ENCODE measurements at regions not wholly inside any gene's neighbourhood (a gene's known extent, or its start where the extent isn't known, plus 50 kb on each side); places are given as distances from the start of the nearest gene placed in this dataset.

DNA sequence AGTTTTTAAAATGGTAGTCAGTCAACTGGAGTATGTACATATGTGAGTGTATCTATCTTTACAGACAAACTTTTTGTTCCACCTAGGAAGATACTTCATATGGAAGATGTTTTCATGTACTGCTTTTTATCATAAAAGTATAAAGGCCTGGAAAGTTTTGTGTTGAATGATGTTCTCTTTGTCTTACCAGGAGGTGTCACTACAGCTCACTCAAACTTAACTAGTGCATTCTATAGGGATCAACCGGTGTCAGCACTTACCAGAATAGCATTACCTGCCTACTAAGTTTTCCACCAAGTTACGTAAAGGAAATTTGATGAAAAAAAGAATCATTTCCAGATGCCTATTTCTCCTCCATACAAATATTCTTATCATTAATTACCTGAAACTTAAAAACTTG, 522.6 kb upstream of the SEMA6D start:
- peak; percentile 29 to 33 for DNase-seq (ENCODE audit: low read depth in 2 of 2)

DNA sequence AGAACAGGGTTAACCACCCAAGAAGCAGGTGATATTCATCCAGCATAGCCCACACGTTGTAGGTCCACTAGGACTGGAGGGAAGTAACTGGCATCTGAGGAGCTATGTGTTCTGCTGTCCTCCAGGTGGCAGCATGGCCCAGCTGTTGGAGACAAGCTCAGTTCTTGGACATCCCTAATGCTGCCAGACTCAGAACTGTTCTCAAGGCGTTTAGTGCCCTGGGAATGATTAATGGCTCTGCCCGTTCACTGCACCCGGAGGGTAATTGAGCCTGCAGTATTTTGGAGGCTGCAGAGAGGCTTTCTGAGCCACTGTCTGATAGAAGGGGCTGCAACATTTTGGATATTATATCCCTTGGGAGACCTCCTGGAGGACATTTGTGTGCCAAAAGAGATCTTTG, 521.3 kb upstream of the SEMA6D start:
- DNase-seq (ENCODE audit: low read depth in 2 of 2) = peak; percentile 83 to 84

DNA sequence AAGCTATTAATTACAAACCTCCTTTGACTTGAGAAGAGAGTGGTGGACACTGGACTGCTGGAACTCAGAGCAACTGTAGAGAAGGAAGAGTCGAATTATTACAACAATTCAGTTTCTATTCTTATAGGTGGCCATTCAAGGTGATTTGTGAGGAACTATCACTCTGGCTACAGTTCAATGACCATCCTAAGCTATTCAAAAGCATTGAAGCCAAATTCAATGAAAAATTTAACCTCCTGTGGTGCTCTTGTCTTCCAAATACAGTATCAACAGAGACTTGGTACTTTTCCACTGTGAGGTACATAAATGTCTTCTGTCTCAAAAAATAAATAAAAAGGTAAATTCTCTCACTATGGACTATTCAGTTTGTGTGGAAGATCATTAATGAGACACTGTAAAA, 513.3 kb upstream of the SEMA6D start:
- DNase-seq (ENCODE audit: low read depth in 2 of 2) = no peak

DNA sequence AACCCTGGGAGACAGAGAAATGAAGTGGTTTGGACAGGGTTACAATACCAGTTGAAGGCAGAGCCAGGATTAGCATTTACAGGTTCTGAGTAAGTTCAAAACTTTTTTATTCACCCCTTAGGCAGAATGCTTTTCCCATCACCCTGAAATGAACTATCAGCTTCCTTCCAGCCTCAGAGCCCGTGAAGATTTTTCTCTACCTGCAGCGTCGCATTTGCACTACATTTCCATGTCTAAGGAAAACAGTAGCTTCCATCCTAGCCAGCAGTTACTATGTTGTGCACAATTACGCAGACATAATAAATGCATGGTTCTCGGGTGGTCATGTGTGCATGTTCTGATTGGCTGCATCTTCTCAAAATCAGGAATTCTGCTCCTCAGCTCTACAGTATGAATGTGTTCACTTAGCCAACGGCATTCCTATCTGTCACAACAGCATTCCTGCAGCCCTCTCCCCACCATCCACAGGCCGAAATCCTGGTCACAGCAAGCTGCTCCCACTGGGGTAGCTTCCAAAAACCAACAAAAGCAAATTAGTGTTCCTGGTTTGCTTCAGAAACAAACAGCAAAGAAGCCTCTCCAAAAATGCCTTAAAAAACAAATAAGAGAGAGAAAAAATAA, 510.8 kb upstream of the SEMA6D start:
- DNase-seq (ENCODE audit: low read depth in 2 of 2) = no peak

DNA sequence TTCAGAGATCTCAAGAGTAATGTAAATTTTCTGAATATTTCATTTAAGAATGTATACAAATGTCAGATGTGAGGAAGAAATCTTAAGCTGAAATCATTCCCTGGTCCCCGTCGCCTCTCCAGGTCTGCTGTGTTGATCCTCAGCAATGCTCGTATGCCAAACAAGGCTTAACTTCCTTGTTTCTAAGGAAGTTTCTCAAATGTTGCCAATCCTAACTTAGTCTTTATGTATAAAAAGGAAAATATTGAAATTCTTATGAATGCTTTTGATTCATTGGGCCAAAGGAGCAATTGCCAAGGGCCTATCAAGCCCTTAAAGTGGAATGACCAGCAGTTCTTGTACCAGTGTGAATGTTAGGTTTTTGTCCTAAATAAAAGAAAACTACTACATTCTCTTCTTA, 507.7 kb upstream of the SEMA6D start:
- DNase-seq (ENCODE audit: low read depth in 2 of 2) = no peak

DNA sequence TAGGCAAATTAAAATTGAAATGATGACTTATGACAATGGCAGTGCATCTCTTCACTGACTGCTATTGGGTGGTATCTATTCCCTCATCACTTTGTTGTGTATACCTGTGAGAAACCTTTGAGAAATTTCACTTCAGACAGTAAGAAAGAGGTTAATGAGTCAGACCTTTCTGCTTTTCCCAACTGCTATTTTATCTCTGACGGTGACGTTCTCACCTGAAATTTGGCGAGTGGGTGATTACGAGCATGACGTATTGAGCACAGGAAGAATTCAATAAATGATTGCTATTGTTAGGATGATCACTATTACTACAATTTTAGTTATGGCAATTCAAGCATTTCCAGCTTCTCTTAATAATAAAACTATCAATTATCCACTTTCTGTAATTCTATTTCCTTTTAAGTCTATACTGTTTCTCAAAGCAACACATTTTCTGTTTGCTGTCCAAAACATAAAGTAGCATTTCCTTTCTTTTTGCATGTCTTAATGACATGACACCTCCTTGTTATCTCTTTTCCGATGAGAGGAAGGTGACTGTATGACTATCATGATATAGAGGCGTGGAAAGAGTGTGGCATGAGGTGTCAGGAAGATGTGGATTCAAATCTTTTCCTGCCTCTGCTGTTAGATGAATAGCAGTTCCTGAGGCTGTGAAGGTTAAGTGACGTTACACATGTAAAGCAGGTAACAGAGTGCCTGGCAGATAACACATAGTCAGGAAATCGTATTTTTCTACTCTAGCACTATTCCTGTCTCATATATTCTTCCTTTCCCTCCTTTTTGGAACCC, 504.9 kb upstream of the SEMA6D start:
- DNase-seq (ENCODE audit: low read depth in 2 of 2) = no peak

DNA sequence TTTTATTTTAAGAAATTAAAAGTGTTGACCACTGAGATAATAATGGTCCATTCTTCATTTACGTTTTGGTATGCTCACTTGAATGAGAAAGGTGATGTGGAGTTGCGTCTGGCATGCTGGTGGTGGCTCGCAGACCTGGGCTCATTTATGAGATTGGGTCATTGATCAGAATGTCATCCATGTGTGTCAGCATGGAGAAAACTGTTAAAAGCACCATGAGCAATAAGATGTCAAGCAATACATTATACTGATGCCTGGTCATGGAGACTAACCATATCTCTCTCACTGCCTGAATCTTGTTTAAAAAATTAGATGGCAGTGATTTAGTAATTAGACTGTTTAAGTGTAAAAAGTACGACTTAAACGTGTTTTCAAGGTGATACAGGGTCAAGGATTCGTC, 503.4 kb upstream of the SEMA6D start:
- DNase-seq (ENCODE audit: low read depth in 2 of 2) = no peak

DNA sequence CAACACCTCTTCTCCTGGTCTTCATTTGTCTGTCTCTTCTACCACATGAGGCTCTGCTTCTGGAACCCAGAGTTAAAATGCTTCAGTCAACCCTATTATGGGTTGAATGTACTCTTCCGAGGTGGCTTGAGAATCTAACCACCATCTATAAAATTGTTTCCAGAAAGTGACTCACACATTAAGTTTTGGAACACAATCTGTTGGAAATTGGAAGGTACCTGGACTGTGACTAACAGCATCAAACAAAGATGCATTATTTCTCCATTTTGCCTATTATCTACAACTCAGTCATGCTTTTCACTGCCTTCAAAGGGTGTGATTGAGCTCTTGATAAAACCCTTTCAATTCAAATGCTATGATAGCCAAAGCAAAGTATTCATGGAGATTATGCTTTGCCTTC, 499.0 kb upstream of the SEMA6D start:
- no peak for DNase-seq (ENCODE audit: low read depth in 2 of 2)

DNA sequence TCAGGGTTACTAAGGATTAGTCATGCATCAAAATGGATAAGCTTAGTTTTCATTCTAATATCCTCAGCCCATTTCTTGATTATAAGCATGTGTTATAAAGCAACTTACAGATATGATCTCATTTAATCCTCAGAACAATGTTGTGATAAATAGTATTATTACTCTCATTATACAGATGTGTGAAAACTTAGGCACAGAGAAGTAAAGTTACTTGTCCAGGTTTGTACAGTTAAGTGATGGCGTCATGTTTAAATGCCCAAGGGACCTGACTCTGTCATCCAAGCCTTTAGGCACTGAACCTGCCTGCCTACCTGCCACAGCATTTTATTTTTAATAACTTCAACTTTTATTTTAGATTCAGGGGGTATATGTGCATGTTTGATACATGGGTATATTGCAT, 472.9 kb upstream of the SEMA6D start:
- no peak for DNase-seq (ENCODE audit: low read depth in 2 of 2)

DNA sequence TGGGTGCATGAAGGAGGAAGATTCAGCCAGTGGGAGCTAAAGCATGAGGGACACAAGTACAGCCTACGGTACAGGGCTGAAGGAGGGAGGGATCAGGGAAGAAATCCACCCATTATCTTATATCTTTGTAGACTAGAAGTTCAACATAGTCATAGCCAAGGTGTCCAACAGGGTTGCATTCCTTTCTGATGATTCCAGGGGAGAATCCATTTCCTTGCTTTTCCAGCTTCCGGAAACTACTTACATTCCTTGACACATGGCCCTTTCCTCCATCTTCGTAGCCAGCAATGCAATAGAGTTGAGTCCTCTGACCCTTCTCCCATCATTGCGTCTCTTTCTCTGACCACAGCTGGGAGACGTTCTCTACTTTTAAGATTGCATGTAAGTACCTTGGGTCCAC, 471.0 kb upstream of the SEMA6D start:
- no peak for DNase-seq (ENCODE audit: low read depth in 2 of 2)

DNA sequence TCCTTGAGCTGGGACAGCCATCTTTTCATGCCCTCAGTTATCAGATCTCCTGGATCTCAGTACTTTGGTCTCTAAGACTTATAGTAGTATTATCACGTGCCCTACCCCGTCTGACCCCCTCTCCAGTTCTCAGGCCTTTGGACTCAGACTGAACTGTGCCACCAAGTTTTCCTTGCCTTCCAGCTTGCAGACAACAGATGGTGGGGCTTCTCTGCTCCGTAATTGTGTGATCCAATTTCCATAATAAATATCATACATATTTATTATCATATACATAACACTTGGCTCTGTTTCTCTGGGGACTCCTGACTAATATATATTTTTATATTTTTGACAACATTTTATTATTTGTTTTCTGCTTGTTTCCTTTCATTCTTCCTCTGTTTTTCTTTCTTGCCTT, 458.8 kb upstream of the SEMA6D start:
- DNase-seq (ENCODE audit: low read depth in 2 of 2) = no peak

DNA sequence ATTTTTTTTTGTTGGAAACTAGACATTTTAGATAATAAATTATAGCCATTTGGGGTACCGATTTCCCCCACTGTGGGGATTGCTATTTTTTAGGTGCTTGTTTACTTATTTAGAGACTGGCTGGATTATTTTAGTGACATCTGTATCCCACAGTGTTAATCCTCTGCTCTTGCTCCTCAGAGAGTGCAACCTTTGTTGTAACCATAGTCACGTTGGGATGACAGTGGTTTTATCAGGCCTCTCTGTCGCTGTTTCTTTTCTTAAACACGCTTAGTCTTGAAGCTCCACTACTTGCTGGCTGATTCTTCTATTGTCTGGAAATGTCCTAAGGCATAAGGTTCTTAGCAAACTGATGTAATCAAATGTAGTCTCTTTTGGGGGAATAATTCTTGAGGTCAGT, 451.6 kb upstream of the SEMA6D start:
- no peak for DNase-seq (ENCODE audit: low read depth in 2 of 2)

DNA sequence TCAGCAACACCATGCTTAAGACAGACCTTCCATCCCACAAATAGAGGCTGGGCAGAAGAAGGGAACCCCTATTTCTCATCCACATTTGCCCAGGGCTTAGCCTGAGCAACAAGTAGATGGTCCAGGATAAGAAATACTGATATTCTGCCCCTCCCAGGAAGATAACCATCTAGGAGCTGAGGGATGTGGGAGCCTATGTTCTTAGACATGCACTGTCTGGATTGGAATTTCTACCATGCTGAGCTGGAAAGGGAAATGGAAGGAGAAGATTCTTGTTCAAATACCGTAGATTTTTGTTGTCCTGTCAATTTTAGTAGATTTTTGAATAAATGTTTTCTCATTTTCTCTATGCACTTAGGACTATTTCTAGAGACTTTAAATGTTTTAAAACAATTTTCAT, 450.7 kb upstream of the SEMA6D start:
- DNase-seq (ENCODE audit: low read depth in 2 of 2) = no peak

DNA sequence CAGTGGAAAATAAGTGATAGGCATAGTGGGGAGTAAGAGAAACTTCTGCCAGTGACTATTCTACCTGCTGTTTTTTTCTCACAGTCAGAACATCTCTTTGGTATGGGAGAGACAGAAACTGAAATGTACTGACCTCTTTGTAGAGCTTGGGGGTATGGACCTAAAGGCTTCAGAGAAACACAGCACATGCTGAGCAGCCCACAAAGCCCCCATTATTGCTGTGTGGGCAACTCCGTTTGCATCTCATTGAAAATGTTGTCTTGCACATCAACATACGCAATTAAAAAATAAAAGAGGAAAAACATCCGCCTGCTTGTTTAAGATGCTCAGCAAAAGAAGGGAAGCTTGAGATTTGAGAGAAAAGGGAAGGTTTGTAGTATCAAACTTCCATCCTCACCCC, 443.4 kb upstream of the SEMA6D start:
- DNase-seq (ENCODE audit: low read depth in 2 of 2) = no peak

DNA sequence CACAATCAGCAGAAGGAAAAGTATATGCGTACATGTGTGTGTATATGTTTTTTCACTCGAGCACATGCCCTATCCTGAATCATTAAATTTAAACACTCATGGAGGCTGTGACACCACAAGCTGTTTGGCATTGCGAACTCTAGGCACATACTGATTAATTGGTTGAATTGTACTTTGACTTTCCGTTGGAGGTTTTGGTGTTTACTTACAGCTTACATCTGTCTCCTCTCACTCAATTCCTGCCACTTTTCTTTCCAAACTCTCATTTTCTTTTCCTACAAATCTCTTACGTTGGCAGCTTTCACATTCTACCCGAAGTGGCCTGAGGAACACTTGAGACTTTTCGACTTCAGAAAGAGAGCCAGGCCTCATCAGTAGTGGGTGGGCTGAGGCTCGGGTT, 434.1 kb upstream of the SEMA6D start:
- DNase-seq (ENCODE audit: low read depth in 2 of 2) = no peak

DNA sequence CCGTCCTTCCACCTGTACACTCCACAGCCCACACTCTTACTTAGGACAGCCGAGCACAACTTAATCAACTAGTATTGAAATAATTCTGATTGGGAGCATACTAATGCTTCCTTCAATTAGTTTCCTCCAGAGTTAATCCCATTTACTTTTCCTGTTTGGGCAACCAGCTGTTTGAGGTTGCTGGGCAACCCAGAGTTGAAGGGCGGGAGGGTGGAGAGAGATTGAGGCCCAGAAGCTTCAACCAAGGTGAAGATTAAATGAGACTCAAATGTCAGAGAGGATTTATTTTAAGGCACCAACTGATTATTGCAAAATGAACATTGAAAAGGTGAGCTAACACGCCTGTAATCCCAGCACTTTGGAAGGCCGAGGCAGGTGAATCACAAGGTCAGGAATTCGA, 428.5 kb upstream of the SEMA6D start:
- no peak for DNase-seq (ENCODE audit: low read depth in 2 of 2)

DNA sequence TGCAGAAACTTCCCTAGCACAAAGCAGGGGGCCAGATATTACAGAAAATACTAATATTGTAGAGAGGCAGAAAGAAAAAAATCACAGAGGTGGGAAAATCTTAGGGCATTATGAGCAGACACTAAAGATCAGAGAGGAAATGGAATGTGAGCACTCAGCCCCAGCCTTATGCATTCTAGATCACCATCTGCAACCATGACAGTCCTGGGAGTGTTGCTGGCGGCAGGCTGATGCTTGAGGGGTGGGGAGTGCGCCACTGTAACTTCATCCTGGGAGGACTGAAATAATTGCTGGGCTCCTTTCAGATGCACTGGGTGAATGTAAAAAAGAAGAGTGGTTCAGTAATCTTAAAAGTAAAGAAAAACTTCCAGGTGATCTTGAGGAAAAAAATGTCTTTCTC, 427.6 kb upstream of the SEMA6D start:
- DNase-seq (ENCODE audit: low read depth in 2 of 2) = no peak

DNA sequence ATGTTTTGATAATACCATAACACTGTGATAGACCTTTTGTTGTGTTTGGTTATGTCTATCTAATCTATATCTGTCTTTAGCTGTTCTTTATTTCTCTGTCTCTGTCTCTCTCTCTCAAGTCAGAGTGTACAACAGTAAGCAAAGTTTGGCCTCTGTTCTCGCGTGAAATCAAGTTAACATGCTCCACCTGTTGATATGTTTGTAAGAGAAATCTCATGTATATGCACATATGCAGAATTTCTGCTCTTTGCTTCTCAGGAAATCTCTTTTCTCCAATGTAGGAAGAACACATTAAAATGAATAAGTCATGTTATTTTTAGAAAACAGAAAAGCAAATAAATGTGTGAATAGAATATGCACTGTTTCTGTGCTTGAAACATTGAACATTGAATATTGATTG, 425.5 kb upstream of the SEMA6D start:
- no peak for DNase-seq (ENCODE audit: low read depth in 2 of 2)

DNA sequence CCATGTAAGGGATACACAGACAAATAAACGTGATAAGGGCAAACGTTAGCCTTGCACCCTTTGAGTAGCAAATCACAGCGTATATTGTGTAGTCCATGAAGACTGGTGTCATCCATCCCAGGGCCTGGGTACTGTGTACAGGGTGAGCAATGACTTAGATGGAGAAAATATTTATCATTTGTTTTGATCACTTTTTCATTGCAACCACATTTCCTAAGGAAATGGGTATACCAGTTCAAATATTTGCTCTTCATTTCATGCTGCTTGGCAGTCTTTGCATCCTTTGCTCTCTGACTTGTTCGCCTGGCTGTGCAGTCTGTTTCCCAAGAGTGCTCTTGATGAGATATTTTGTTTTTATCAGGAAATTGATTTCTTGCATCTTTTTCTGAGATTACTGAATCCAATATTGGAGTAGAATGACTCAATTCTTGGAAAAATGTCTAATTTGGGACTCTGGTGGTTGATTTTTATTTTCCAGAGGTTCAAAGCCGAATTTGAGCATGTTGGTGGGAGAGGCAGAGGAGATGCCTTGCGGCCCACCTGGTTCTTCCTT, 424.6 kb upstream of the SEMA6D start:
- no peak for DNase-seq (ENCODE audit: low read depth in 2 of 2)

DNA sequence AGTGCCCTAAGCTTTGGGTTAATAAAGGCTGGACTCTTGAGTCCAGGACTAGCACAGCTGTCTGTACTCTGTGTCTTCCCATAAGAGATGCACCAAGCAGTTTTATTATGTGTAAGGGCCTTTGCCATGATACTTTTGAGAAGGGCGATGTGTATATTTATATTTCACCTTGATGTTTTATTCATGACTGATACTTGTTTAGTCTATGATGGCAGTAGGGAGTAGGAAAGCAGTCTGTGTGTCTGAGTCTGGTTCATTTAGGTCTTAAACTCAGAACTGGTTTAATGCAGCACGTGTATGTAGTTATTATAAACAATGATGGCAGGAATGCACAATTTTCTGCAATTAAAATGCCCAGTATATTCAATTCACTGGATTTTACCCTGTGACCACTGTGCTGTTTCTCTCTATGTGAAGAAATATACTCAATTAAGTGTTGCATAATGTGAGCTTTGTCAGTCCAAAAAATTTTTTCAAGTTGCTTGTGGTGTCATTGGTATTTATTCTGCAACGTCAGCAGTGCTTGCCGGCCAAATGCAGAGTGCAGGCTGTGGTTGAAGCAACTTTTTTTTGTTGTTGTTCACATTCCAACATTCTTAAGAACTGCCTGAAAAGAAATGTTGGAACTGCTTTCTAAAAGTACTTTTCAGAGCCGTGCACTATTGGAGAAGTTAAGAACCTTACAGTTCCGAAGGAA, 423.7 kb upstream of the SEMA6D start:
- DNase-seq (ENCODE audit: low read depth in 2 of 2) = no peak

DNA sequence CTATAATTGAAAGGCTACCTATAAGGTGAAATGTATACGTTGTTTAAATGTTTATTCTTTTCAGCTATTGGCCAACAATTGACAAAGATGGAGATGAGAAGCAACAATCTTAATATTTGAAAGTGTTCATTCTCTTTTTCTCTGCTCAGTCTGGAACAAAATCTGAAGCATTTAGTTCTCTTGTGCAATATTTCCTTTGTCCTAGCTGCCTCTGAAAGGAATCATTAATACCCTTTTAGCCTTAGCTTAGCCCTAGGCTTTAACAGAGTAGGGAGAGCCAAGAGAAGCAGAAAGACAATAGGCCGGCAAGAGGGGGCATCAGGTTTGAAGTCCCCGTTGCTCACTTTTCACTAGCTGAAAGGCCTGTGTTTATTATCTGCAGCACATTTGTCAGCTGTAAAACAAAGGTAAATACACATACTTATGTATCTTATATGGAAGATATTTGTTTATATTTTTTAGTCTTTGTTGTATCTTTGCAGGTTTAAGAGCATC, 422.5 kb upstream of the SEMA6D start:
- no peak for DNase-seq (ENCODE audit: low read depth in 2 of 2)

DNA sequence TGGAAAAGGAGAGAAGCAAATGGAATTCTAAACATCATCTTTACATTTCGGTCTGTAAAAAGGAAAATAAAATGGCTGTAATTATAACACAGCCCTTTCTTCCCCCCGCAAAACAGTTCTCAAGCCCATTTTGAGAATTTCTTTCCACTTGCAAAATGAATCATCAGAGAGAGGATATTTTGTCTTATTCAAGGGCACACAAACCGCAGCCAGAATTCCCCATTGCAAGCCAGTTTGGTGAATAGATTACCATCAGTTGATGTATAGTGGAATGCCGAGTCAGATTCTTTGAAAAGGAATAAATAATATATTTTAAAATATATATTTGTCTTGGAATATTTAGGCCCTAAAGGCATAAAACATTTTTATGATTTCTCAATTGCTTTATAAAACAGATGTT, 420.4 kb upstream of the SEMA6D start:
- DNase-seq (ENCODE audit: low read depth in 2 of 2) = no peak
